OCI-M2 (cell line): ENCODE measurements at regions not wholly inside any gene's neighbourhood (a gene's known extent, or its start where the extent isn't known, plus 50 kb on each side); places are given as distances from the start of the nearest gene placed in this dataset.
"Not testable (repeated sequence)": the region's sequence is repeated elsewhere in the genome, so short reads cannot be mapped to it uniquely, and the experiment has no call there.

Experiments
- DNase-seq: peaks from one replicate; lab custom pipeline; 2025; ENCODE audit not compliant: unreplicated experiment; lab: John Stamatoyannopoulos, UW

DNA sequence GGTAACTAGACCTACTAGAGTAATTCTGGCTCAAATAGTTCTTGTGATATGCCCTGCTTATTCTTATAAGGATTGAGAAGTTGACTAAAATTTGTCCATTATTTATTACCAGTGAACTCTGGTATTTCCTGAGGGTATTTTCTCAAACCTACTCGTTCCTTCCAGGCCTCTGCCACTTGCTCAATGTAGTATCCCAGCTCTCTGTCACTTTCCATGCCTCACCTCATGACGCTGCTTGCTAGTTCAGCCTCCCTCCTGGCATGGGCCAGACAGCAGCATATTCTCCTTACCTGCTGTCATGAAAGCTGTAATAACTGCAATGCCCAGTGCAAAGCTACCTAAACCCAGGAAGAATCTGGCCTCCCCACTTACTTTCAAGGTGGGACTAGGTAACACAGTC, 602.9 kb upstream of the ADAMTS5 start:
- no peak for DNase-seq

DNA sequence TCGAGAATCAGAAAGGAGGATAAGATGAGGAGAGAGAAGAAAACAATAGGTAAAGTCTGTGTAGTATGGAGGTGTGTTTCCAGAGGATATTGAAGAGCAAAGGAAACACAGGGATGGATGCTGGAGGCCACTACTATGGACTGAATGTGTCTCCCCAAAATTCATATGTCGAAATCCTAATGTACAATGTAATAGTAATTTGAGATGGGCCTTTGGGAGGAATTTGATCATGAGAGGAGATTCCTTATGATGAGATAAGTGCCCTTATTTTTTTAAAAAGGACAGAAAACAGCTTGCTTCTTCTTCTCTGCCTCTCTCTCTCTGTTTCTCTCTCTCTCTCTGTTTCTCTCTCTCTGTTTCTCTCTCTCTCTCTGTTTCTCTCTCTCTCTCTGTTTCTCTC, 602.2 kb upstream of the ADAMTS5 start:
- DNase-seq = no peak

DNA sequence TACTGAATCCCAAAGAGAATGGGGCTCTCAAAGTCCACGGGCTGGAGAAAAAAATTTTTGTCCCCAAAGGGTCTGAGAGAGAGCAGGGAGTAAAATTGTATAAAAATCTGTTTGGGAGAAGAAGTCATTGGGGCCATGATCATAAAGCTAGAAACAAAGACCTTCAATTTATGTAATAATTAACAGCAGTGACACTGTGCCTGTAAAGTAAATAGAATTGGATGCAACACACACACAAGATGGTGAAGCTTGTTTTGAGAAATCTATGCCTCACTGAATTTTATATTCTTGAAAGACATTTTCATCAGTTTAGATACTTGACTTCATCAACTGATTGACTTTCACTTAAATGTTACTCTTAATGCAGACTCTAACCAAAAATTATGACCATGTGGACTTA, 600.5 kb upstream of the ADAMTS5 start:
- no peak for DNase-seq

- no peak for DNase-seq
Measured at GRCh38 chr21:27566521-27566920, 599.6 kb upstream of the ADAMTS5 start.

GRCh38 chr21:27565364-27565763, 598.5 kb upstream of the ADAMTS5 start:
- no peak for DNase-seq

- DNase-seq = no peak
Measured at GRCh38 chr21:27564684-27565301, 597.9 kb upstream of the ADAMTS5 start.

GRCh38 chr21:27562303-27562702, 595.4 kb upstream of the ADAMTS5 start:
- DNase-seq = no peak

- DNase-seq = no peak
Measured at GRCh38 chr21:27561116-27561515, 594.2 kb upstream of the ADAMTS5 start.

- no peak for DNase-seq
Measured at GRCh38 chr21:27557356-27557755, 590.5 kb upstream of the ADAMTS5 start.

- no peak for DNase-seq
Measured at GRCh38 chr21:27555996-27556395, 589.1 kb upstream of the ADAMTS5 start.

- DNase-seq = no peak
Measured at GRCh38 chr21:27550287-27550686, 583.4 kb upstream of the ADAMTS5 start.

- DNase-seq = no peak
Measured at GRCh38 chr21:27548486-27548885, 581.6 kb upstream of the ADAMTS5 start.

- no peak for DNase-seq
Measured at GRCh38 chr21:27545754-27546349, 579.0 kb upstream of the ADAMTS5 start.

DNA sequence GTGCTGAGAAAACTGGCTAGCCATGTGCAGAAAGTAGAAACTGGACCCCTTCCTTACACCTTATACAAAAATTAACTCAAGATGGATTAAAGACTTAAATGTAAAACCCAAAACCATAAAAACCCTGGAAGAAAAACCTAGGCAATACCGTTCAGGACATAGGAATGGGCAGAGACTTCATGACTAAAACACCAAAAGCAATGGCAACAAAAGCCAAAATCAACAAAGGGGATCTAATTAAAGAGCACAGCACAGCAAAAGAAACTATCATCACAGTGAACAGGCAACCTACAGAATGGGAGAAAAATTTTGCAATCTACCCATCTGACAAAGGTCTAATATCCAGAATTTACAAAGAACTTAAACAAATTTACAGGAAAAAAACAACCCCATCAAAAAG, 575.2 kb upstream of the ADAMTS5 start:
- not testable (repeated sequence) for DNase-seq

- DNase-seq = no peak
Measured at GRCh38 chr21:27536319-27536718, 569.4 kb upstream of the ADAMTS5 start.

- no peak for DNase-seq
Measured at GRCh38 chr21:27535188-27535587, 568.3 kb upstream of the ADAMTS5 start.

DNA sequence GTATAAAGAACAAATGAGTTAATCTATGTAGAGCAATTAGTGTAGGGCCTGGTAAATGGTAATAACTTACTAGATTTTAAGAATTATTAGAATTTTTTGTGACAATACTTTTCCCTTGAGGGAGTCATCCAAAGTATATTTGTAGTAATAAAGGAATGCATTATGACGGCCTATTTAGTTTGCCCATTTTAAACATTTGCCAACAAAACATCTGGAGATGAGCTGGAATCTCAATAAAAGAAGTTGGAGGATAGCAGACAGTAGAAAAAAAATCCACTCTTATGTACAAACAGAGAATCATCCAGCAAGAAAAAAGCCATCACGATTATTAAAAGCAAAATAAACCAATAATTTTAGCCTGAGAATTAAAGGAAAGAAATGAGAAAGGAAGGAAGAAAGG, 567.3 kb upstream of the ADAMTS5 start:
- DNase-seq = no peak

DNA sequence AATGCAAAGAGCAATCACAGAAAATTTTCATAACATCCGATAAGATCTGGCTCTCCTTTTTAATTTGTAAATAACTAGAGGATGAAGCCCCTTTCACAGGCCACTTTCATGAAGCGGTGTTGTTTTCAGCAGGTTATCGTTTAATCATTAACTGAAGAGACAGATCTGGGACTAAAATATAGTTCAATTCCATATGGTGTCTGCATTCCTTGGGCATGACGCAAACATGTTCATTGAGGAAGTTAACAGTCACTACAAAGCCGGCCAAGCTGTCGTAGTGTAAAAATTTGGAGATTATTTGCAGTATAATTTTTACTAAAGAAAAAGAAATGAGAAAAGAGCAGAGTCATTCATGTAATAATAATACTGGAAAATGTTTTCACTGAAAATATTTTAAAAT, 565.2 kb upstream of the ADAMTS5 start:
- DNase-seq = no peak

- no peak for DNase-seq
Measured at GRCh38 chr21:27528697-27529096, 561.8 kb upstream of the ADAMTS5 start.

DNA sequence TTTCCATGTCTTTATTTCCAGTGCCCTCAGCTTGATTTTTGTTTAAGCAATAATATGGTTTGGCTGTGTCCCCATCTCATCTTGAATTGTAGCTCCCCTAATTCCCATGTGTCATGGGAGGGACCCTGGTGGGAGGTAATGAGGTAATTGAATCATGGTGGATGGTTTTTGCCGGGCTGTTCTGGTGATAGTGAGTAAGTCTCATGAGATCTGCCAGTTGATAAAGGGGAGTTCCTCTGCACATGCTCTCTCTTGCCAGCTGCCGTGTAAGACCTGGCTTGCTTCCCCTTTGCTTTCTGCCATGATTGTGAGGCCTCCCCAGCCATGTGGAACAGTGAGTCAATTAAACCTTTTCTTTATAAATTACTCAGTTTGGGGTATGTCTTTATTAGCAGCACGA, 559.6 kb upstream of the ADAMTS5 start:
- no peak for DNase-seq

DNA sequence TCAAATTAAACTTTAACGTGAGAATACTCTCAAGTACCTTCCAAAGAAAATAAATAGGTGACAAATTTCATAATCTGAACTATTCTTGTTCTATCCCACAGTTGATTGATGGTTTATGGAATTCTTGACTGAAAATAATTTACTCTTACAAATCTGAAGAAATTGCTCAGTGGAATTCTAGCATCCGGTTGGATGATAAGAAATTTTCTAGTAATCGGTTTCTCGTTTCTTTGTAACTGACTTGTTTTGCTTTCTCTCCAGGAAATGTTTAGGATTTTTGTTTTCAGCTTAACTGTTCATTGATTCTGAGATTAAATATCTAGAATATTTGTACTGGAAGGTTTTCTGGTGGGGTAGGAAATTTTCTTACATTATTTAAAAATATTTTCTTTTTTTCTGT, 558.9 kb upstream of the ADAMTS5 start:
- DNase-seq = no peak

GRCh38 chr21:27519361-27519760, 552.5 kb upstream of the ADAMTS5 start:
- DNase-seq = no peak

DNA sequence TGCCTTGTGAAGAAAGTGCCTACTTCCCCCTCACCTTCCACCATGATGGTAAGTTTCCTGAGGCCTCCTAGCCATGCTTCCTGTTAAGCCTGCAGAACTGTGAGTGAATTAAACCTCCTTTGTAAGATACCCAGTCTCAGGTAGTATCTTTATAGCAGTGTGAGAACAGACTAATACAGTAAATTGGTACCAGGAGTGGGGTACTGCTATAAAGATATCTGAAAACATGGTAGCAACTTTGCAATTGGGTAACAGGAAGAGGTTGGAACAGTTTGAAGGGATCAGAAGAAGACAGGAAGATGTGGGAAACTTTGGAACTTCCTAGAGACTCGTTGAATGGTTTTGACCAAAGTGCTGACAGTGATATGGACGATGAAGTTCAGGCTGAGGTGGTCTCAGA, 550.3 kb upstream of the ADAMTS5 start:
- not testable (repeated sequence) for DNase-seq
